ENCODE measurements at regions not wholly inside any gene's neighbourhood (a gene's known extent, or its start where the extent isn't known, plus 50 kb on each side); places are given as distances from the start of the nearest gene placed in this dataset.

DNA sequence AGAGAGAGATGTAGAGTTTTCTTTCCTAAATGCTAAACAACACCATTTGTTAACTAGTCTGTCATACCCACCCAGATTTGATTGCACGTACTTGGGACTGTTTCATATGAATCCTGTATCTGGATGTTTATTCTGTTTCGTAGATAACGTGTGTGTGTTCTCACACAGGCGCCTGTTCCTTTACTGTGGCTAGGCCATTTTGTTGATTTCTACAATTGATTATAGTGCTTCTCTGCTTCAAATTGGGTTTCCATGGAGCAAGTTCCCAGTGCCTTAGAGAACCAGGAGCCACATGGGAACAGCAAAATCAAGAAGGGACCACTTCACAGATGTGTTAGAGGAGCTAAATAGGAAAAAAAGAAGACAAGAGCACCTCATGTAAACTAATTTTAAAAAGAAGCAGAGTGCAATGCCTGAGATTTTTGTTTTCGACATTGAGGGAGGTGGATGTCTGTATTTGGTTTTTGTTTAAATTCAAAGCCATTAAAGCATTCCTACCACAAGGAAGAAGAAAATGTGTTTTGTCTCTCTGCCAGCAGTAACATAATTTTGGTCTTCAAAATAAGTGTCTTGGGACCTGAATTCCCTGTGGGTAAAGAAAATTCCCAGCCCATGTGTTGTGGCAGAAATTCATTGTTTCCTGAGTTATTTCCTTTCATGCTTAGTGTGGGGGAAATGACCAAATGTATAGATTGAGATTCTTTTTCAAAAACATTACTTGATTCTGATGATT is 424.0 kb upstream of the C2CD4B start:
- Histone ChIP-seq H3K9me3 (ENCODE audit: control extremely low read depth in 1 of 3, control insufficient read depth in 2 of 3, insufficient read depth in 1 of 3, low read length in 2 of 3) (no peaks in the 10 kb centered on the region), H3K4me2 (replicated peaks; ENCODE audit: low read depth, low read length, poor library complexity, severe bottlenecking) (no peak overlapping the region), H3K27ac (ENCODE audit: low read length in 2 of 2) (no peak overlapping the region), H3K9ac (ENCODE audit: low read length) (no peak overlapping the region), H4K20me1 (ENCODE audit: control insufficient read depth, insufficient read depth, low read length, poor library complexity, severe bottlenecking) (no peaks in the 10 kb centered on the region), H3K36me3 (replicated peaks in 1 of 2; ENCODE audit: control extremely low read depth in 1 of 2, control insufficient read depth in 1 of 2, extremely low read depth in 1 of 2, insufficient read depth in 2 of 2, low read length in 1 of 2) (no peaks in the 10 kb centered on the region), H3K79me2 (ENCODE audit: control insufficient read depth, insufficient read depth, low read length) (no peaks in the 10 kb centered on the region), H3K4me1 (ENCODE audit: control insufficient read depth in 2 of 2, insufficient read depth in 2 of 2, low read length in 2 of 2) (no peaks in the 10 kb centered on the region), H3K27me3 (replicated peaks in 1 of 4; ENCODE audit: control extremely low read depth in 1 of 4, control insufficient read depth in 3 of 4, insufficient read depth in 4 of 4, low read length in 3 of 4) (peaks cover 0 to 4% (median 0%) of the 10 kb centered on the region in 4 experiments), H3K4me3 (ENCODE audit: control extremely low read depth in 1 of 5, extremely low read depth in 1 of 5, insufficient read depth in 1 of 5, low read depth in 2 of 5, low read length in 4 of 5) (no peak overlapping the region), H2AFZ (ENCODE audit: insufficient read depth, low read depth, low read length, poor library complexity, severe bottlenecking) (no peak overlapping the region)
- H3K27ac Mint-ChIP-seq: no peak overlapping the region
- peaks cover 27% of the 10 kb centered on the region for H3K27me3 Mint-ChIP-seq
- ChIA-PET POLR2A (no interaction called here), CTCF (no interaction called here)
- TF ChIP-seq EZH2 (IDR thresholded peaks at IDR 0.05; ENCODE audit: borderline replicate concordance, insufficient read depth, low read depth, low read length, poor library complexity, severe bottlenecking) (no peak), CTCF (IDR thresholded peaks at IDR 0.05) (no peak)
- H3K4me1 Mint-ChIP-seq: no peaks in the 10 kb centered on the region
- ATAC-seq (ENCODE audit: low read depth) (no peak), DNase-seq (no peak)
- no peak overlapping the region for H3K4me3 Mint-ChIP-seq
- no peaks in the 10 kb centered on the region for H3K9me3 Mint-ChIP-seq (ENCODE audit: insufficient read depth)
- intact Hi-C loops (cut with micrococcal nuclease): no loop called here
- WGBS (ENCODE audit: insufficient coverage): 96% methylated on average over 4 of the region's 5 CpGs

All from B cell (primary cell).